GM21515 (cell line): ENCODE measurements at regions not wholly inside any gene's neighbourhood (a gene's known extent, or its start where the extent isn't known, plus 50 kb on each side); places are given as distances from the start of the nearest gene placed in this dataset.
"Not testable (repeated sequence)": the region's sequence is repeated elsewhere in the genome, so short reads cannot be mapped to it uniquely, and the experiment has no call there.

ENCODE experiments used
- ATAC-seq: cut with Tn5 transposase; IDR thresholded peaks from one replicate; pipeline ENCODE4 v1.9.1; 2021; ENCODE audit not compliant: unreplicated experiment

DNA sequence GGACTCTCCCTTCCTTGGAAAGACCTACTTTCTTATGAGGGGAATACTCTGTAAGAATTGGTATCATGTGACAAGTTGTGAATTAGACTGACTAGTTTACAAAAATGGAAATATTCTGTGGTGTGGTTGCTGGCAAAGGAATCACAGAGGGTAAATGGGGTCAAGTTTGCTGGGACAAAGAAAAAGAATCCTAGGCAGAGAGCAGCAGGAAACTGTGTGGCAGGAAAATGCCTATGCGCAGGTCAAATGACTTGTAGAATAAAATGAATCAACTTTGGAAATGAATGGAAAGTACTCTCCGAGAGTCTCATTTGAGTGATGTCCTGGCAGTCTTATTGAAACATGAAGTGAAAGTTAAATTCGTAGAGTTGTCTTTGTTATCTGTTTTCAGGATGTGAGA is 1250.7 kb downstream of the UQCRFS1 start:
- ATAC-seq, result no peak

DNA sequence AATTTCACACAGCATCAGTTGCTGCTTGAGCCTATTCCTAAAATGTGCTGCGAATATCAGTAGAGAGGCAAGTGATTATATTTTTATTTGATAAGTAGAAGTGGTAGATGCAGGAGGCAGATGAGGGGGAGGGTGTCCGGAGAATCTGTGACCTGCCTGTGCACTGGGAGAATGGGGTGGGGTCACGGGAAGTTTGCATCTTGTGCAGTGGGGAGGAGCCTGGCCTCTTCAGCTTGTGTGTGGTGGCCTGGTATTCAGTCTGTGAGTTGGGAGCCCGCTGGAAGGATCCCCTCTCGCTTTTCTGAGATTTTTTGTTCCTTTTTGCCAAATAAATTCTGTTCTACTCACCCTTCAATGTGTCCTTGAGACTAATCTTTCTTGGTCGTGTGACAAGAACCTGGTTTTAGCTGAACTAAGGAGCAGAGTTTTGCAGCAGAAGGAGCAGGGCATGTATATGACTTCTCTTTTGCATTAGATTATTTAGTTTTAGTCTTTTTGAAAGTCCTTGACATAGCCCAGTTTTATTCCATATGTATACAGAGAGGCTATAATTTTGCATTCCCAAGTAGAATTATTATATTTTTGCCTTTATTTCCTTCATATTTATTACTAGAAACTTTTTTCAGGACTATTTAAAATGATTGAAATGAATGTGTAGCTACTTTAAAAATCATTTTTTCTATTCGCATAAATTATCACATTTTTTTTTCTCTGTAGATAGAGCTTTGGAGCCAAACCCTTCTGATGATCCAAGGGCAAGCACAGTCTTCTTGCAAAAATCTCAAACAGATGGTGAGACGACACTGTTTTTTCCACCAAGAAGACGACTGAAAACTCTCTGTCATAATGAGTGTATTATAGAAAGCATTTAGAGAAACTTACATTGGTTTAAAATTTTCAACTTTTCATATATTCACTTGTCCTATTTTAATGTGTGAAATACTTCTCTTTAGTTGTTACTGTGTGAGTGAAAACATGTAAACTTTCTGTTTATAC is 1257.2 kb downstream of the UQCRFS1 start:
- no peak for ATAC-seq

DNA sequence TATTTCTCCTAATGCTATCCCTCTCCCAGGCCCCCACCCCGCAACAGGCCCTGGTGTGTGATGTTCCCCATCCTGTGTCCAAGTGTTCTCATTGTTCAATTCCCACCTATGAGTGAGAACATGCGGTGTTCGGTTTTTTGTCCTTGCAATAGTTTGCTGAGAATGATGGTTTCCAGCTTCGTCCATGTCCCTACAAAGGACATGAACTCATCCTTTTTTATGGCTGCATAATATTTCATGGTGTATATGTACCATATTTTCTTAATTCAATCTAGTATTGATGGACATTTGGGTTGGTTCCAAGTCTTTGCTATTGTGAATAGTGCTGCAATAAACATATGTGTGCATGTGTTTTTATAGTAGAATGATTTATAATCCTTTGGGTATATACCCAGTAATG is 1270.3 kb downstream of the UQCRFS1 start:
- not testable (repeated sequence) for ATAC-seq

DNA sequence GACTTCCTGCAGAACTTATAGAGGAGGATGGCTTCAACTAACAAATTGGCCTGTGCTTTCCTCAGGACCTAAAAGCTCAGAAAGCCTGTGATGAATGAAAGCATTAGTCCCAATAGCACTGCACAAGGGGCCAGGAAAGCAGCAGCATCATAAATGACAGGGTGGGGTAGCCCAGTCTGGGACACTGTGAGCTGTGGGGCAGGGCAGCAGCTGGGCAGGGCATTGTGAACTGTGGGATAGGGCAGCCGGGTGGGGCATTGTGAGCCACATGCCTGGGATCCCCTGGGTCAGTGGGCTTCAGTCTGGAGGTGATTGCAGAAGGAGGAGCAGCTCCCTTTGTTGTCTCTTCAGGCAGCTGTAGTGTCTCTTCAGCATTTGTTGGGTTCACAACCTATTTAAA is 1276.8 kb downstream of the UQCRFS1 start:
- no peak for ATAC-seq

DNA sequence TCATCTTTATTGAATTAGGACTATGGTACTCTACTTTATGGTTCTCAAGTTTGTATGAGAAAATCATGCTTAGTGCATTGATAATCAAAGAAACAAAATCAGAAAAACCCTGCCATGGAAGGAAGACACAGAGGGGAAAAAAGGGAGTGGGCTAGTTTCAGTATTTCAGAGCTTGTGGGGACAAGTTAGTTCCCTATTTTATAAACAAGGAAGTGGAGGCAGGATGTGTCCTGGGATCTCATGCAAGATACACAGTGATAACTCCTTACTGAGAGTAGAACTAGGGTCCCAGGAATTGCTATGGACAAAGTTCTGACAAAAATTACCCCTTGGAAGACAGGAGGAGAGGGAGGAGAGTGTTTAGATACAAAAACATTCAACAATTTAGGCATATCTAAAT is 1277.3 kb downstream of the UQCRFS1 start:
- ATAC-seq, result no peak

DNA sequence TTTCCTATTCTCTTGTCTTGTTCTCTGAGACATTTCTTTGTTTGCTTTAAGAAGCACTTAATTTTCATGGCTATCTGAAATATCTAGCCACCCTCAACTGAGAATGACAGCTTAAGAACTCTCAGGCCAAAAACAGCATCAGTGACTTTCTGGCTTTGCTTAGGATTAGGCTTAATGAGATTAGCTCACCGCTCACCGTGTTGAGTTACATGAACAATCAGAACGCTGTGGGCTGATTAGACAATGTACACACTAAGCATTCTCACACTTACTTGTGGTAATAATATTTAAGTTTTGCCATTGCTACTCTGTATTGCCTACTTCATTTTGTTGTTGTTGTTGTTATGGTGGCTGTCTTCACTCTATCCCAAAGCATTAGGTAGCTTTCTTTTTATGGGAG is 1283.6 kb downstream of the UQCRFS1 start:
- no peak for ATAC-seq

DNA sequence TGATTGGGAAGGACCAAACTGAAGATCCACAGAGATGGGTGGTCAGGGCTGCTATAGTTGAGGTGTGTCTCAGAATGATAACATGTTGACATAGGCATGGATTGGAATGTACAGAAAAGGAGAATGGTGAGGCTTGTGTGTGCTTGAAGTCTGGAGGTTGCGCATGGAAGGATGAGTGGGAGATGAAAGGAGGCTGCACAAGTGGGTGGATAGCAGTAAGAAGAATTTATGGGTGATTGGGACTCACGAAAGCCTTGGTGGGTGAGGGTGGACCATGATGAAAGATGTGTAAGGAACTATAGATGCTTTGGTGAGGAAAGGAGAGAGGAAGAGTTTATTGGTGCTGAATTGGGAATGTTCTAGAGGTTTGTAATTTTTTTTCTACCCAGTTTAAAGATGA is 1287.7 kb downstream of the UQCRFS1 start:
- no peak for ATAC-seq

DNA sequence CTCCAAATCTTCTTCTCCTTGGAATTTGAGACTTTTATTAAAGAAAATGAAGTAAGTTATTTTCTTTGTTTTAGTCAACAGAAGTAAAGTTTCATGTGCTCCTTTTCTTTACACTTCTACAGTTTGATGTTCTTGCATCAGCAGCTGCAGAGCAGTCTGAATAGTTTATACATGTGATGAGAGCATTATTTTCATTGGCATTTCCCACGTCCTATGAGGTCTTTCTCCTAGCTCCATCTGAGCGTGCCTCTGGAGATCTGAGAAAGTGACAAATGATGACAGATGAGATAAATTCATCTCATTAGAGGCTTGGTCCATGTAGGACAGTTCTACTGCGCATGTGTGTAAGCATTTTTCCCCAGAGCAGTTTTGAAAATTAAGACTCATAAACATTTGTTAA is 1290.0 kb downstream of the UQCRFS1 start:
- ATAC-seq, result no peak

DNA sequence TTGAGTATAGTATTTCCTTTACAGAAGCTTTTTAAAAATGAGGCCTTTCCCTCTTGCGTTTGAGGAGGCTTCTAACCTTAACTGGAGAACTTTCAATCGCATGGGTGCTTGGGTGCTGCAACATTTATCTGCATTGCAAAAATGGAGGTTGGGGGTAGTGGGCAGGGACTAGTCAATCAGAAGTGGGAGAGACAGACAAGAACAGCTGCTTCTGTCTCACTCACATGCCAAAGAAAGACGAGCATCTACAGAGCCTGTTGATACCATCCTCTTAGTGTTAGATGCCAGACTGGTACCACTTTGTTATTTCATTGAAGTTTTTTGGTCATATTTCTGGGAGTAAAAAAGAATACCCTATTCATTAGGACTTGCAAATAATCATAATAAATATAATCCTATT is 1292.2 kb downstream of the UQCRFS1 start:
- no peak for ATAC-seq

DNA sequence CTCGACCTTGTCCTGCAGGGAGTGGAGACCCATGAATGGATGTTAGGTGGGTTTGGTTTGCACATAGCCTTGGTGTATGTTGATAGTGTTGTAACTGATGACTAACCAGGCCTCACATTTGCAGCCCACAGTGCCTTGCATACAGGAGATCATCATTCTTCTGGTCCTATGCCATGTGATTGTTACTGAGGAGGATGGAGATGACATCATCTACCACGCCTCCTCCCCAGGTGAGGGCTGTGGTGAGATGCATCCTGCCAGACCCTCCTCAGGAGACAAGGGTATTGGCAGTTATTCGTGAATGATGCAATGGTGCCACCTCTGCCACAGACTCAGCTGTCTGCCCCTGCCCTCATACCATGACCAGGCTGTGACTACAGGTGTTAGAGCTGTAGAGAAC is 1294.1 kb downstream of the UQCRFS1 start:
- no peak for ATAC-seq

DNA sequence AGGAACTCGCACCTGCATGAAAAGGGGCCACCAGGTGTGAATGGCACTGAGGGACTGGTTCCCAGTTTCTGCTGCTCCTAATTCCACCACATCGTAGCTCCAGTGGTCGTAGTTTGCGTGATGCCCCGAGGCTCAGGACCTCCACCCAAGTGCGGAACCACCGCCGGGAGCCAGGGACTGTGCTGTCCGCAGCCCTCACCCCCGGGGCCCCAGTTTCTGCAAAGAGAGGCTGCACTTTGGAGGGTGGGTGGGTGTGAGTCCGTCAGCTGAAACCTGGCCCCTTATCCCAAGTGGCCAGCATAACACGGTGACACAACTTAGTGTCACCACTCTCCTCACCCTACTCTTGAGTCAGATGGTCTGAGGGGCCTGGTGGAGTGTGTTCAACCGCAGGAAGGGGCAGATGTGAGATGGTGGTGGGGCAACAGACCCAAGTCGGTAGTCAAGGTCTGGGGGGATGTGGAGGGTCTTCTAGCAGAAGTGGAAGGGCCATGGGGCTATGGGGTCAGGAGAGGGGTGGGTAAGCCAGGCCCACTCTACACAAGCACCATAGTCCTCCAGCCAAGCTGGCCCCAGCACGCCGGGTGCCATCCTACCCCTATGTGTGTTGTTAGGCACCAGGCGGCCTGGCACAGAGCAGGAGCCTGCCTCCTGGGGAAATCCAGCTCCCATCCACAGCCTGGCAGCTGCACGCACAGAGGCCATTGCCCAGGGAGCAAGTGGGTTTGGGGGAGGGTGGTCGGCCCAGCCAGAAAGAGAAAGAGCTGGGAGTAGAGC is 1301.6 kb downstream of the UQCRFS1 start:
- ATAC-seq, result no peak

DNA sequence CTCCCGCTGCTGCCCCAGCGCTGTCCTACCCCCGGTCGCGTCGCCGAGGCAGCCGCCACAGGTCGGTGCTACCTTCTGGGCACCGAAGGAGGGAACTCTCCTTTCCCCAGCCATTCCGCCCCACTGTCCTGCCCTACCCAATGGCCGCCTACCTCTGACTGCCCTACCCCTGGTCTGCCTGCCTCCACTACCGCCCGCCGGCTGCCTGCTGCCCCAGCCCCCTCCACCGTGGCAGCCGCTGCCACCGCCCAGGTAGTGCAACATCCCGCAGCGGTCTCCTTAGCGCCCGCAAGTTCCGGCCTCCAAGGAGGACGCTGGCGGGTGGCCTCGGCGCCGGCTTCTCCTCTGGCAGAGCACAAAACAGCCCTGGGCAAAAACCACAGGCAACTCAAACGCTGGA is 1303.1 kb downstream of the UQCRFS1 start:
- ATAC-seq, result no peak

DNA sequence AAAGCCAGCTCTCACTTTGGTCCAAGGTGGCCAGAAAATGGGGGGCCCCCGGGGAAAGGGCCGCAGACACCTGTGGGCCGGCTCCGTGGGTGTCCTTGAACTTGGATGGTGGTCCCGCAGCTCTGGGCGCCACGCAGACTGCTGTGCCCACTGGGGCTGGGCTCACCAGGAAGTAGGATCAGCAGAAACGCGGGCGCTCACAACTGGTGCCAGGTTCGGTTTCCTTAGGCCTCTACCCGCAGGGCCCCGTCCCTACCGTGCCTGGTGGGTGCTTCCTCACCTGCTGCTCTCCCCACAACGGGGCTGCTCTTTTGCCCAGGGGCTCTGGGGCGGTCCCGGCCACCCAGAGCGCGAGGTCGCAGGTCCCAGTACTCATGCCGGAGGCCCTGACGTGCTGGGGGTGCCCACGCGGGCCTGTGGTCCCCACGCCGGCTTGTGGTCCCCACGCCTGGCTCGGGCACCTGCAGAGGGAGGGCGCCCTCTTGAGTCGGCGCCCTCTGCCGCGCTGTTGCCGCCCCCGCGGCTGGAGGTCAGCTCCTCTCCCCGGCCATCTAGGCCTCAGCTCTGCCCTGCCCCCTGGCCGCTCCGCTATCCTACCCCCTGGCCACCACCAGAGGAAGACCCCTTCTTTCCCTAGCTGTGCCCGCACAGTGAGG is 1303.6 kb downstream of the UQCRFS1 start:
- no peak for ATAC-seq

DNA sequence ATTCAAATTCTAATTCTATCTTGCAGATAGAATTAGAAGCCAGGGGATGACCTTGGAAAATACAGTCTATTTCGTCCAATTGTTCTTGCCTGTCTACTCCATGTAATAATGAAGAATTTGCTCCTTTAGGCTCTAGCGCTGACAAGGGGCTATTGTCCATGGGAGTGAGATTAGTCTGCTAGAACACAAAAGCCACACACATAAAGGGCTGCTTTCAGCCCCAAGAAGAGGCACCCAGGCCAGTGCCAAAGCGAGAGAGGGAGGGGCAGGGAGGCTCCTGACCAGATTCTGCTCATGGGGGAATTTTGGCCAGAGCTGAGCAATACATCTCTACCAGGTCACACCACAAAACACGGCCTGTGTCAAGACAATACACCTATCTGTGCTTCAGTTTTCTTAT is 1306.9 kb downstream of the UQCRFS1 start:
- no peak for ATAC-seq

DNA sequence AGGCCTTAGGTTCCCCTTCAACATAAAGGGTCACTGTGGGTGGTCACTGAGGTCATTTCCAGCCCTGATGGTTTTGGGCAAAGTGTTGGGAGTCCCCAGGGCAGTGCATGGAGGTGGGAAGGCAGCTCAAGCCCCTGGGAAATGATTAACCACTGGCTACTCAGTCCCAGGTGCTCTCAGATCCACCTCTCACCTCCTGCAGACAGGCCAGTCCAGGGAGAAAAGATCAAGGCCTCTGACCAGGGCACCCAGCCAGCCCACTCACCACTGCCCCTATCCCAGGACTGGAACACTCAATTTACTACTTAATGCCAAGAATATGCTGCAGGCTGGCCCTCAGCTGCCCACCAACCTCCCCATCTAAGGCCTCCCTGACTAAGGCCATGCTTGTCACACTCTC is 1307.9 kb downstream of the UQCRFS1 start:
- no peak for ATAC-seq

DNA sequence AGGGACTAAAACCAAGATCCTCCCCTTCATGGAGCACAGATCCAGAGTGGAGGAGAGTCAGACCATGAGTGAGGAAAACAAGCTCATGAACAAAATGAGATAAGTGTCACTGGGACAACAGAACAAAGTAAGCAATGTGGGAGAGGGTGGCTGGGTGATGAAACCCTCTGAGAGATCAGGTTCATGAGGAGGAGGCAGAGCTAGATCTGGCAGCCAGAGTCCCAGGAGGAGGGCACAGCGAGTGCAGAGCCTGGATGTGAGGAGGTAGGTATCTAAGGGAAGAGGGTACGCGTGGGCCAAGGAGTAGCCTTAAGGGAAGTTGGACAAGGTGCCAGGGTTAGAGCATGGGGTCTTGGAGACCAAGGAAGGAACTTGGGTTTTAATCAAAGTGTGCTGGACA is 1311.9 kb downstream of the UQCRFS1 start:
- ATAC-seq, result no peak

DNA sequence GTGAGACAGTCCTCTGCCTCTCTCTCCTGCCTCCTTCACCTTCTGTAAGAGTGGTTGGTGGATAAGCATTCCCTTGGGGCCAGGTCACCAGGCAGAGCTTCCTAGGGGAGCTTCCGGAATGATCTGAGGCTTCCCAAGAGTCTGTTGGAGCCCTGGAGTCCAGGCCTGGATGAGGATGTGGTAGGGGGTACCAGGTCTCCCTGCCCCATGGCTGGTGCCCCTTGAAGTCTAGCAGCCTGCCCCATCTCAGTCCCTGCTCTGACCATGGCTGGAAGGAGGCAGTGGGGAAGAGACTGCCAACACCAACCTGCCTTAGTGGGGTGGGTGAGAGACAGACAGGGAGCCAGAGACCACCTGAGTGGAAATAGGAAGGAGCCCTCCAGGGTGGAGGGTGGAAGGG is 1316.9 kb downstream of the UQCRFS1 start:
- ATAC-seq, result no peak

DNA sequence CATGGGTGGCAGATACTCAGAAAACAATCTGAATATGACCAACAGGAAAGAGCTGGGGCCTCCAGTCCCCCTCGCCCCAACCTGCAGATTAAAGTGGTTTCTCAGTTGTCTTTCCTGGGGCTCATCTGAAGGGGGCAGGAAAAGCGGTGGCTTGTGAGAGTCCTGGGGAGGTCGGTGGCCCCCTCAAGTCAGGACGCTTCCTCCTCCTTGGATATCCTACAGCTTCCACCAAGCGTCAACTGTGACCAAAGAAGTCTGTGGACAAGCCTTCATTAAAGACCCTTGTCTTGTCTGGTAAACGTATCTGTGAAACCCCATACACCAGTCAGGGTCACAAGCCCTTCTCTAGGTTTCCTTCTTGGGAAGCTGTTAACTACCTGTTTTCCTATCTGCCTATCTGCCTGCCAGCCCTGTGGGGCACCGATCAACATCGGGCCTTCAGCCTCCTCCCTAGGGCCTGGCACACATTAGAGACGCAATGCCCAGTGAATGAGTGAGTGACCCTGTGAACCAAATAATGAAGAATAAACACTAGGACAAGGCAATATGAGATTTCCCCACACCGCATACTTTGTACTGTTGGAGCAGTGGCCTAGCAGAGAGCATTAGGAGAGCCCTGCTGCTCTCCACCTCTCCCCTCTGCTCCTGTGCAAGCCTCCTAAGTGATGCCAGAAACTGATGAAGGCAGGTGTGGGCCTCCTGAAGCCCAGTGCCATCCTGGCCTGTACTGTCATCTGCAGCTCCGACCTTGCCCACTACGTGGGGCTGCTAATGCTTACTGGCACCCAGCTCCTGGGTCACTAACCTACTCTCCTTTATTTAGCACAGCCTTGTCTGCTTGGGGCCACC is 1317.8 kb downstream of the UQCRFS1 start:
- ATAC-seq, result no peak

DNA sequence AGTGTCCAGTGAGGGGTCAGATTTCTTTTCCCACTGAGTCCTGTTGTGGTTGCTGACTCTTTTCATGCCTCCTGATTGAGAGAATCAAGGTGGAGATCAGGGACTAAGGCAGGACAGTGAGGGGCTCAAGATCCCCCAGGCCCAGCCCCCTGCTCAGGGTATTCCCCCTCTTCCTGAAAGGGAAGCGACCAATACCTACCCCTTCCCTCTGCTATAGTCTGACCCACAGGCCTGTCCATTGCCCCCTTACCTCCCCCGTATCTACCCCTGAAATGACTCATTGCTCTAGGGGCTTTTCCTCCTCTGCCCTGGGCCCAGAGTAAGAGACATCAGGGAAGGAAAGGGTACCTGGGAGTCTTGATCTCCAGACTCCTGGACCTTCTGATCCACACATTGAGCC is 1320.5 kb downstream of the UQCRFS1 start:
- no peak for ATAC-seq

DNA sequence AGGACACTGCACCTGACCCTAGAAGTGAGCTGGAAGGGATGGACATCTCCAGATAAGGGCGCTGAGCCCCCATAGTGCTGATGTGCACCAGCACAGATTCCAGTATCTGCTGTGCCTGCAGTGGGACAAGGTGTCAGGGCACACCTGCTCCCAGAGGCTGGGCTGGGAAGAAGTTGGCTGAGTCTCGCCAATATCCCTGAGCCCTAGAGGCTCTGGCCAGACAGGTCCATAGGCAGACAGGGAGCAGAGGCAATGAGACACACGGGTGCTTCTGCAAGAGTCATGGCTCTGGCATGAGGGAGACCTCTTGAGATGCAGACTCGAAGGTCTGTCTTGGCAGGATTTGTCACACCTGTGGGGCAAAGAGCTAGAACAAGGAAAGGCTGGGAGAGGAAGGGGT is 1321.5 kb downstream of the UQCRFS1 start:
- no peak for ATAC-seq

DNA sequence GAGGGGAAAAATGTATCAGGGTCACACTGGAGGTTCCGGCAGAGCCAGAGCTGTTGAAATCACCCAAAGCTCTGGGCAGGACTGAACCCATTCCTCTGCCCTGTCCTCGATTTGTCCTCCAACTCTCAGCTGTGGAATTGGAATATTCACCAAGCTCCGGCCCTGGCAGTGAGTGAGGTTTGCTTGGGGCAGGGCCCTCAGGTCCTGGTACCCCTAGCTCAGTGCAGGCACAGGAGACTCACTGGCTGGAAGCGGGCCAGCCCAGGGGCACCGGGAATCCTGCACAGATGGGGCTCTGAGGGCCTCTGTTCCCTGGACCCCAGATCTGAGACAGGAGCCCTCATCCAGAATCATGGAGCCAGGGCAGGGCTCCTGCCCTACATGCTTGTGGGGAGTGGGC is 1322.3 kb downstream of the UQCRFS1 start:
- ATAC-seq, result no peak
